Keratinocyte (primary cell): ENCODE measurements at regions not wholly inside any gene's neighbourhood (a gene's known extent, or its start where the extent isn't known, plus 50 kb on each side); places are given as distances from the start of the nearest gene placed in this dataset.

Experiments used
- CTCF ChIP-seq, 3 experiments: IDR thresholded peaks in 1 of 3; conservative IDR thresholded peaks in 1 of 3; optimal IDR thresholded peaks in 1 of 3; 2 replicates in 2 of 3; 3 replicates in 1 of 3; pipeline versions ENCODE3 to v1.5.1; 2011; ENCODE audit warnings: low read length in 3 of 3, mild to moderate bottlenecking in 3 of 3, moderate library complexity in 2 of 3, control low read depth in 1 of 3, inconsistent platforms in 1 of 3; ENCODE audit not compliant: insufficient read depth in 2 of 3; ENCODE audit errors: extremely low read depth in 1 of 3
- EZH2 ChIP-seq: IDR thresholded peaks from one replicate; pipeline ENCODE4 v1.6.1; 2012; ENCODE audit warnings: inconsistent platforms, mild to moderate bottlenecking, low read length, moderate library complexity

- TF ChIP-seq EZH2 (no peak), CTCF (optimal IDR thresholded peaks at IDR 0.05 in 1 of 3, IDR thresholded peaks at IDR 0.05 in 1 of 3, conservative IDR thresholded peaks at IDR 0.05 in 1 of 3; ENCODE audit: extremely low read depth in 1 of 3, insufficient read depth in 2 of 3, low read length in 3 of 3) (no peak)
These were observed 551.6 kb downstream of the CCSER2 start for GRCh38 chr10:84879991-84880390.
